HG03442 (cell line): ENCODE measurements at regions not wholly inside any gene's neighbourhood (a gene's known extent, or its start where the extent isn't known, plus 50 kb on each side); places are given as distances from the start of the nearest gene placed in this dataset.

ENCODE experiments used
- ATAC-seq: cut with Tn5 transposase; IDR thresholded peaks from one replicate; pipeline ENCODE4 v1.9.1; 2021; ENCODE audit warnings: mild to moderate bottlenecking, moderate library complexity; ENCODE audit not compliant: unreplicated experiment

GRCh38 chr21:14734833-14735232 lies 188.7 kb upstream of the SAMSN1 start:
- no peak for ATAC-seq

- ATAC-seq: peak; percentile 53
These were observed 188.1 kb upstream of the SAMSN1 start for GRCh38 chr21:14734191-14734590.

DNA sequence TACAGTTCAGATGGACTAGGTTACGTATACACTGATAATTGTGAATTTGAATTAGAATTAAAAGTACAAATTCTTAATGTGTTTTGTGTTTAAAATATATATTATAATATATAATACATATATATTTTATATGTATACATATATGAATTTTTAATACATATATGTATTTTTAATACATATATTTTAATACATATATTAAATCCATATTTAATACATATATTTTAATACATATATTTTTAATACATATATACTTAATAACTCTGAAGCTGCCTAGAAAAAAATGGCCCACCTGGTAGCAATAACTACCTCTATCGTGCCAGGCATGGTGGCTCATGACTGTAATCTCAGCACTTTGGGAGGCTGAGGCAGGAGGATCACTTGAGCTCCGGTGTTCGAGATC lies 179.1 kb upstream of the SAMSN1 start:
- ATAC-seq: no peak

GRCh38 chr21:14722841-14723483 lies 176.8 kb upstream of the SAMSN1 start:
- no peak for ATAC-seq

DNA sequence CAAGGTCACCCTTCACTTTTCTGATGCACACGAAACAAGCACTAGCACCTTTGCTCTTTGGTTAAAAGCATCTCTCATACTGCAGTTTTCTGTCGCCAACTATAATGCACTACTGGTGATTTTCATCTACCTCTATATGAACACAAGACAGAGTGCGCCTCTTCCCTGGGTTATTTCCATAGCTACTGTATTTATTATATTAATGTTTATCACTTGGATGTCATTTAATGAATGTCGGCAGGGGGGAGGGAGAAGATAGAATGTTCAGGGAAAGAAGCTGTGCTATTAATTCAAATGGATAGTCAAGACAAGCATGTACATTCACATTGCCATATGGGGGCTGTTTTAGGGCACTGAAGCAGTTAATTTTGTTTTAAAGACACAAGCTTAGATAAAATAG lies 174.1 kb upstream of the SAMSN1 start:
- ATAC-seq: no peak

GRCh38 chr21:14718951-14719350 lies 172.8 kb upstream of the SAMSN1 start:
- ATAC-seq: no peak

GRCh38 chr21:14716761-14717396 lies 170.8 kb upstream of the SAMSN1 start:
- no peak for ATAC-seq

- ATAC-seq: no peak
These were observed 167.0 kb upstream of the SAMSN1 start for GRCh38 chr21:14713109-14713508.

- no peak for ATAC-seq
These were observed 166.1 kb upstream of the SAMSN1 start for GRCh38 chr21:14712121-14712715.

DNA sequence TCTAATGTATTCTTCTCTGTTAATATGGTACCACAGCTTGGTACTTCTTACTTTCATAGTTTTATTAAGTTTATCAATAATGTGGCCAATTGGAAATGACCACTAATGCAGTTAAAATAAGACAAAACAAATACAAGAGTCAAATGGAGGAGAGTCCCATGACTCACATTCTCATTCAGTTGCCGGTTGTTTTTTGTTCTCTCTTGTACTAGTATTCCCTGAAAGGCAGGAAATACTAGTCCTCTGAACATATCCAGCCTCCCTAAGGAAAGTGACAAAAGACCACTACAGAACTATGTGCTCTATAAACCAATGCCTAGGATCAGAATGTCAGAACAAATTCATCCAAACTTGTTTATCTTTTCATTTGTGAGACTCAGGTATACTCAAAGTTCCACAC lies 165.2 kb upstream of the SAMSN1 start:
- no peak for ATAC-seq

- ATAC-seq: no peak
These were observed 161.5 kb upstream of the SAMSN1 start for GRCh38 chr21:14707511-14708020.

DNA sequence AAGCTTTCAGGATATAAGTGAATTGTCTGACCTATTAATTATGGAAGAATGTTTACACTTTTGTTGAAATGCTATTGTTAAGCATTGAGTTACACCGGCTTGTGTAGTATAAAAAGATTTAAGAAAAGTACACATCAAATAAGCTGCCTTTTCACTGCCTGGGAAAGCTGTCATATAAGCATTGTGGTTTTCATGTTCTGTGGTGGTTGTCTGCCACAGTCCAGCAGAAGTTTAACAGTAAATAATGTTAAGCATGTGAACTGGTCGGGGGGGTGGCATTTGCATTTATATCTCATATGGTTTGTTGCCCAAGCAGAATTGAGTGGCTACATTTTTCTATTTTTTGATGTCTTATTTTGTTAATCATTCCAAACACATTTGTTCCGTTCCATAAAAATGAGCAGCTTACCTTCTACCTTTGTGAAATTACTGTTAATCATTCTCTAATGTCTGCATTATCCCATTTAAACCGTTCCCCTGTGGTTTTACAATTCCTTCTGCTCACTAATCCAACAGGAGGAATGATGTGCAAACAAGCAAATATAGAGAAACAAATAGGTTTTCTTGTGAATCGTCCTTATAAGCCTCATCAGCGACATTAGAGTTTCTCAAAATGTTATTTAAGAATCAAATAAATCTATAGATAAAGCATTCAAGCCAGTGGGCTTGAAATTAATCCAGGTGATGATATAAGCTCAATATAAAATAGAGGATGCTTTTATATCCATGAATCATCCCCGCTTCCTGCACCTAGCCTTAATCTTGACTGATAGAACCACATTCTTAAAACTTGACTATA lies 160.8 kb upstream of the SAMSN1 start:
- ATAC-seq: no peak

GRCh38 chr21:14699433-14700407 lies 153.6 kb upstream of the SAMSN1 start:
- ATAC-seq: no peak

GRCh38 chr21:14697769-14698168 lies 151.7 kb upstream of the SAMSN1 start:
- no peak for ATAC-seq

GRCh38 chr21:14694817-14695216 lies 148.7 kb upstream of the SAMSN1 start:
- no peak for ATAC-seq

DNA sequence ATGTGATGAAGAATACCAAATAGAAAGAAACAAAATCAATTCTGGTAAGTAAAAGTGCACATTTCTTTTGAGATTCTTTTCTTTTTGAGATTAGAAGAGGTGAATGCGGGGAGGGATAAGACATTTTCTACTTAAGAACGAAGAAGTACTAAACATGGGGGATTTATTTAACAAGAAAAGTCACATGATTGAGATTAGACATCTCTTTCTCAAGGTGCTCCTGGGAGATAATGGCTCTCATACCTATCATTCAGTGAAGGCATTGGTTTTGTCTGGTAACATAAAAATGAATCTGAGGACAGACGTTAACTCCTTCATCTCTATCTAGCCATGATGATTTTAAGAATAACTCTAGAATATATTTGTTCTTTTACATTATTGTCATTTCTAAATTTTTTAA lies 147.9 kb upstream of the SAMSN1 start:
- ATAC-seq: no peak

DNA sequence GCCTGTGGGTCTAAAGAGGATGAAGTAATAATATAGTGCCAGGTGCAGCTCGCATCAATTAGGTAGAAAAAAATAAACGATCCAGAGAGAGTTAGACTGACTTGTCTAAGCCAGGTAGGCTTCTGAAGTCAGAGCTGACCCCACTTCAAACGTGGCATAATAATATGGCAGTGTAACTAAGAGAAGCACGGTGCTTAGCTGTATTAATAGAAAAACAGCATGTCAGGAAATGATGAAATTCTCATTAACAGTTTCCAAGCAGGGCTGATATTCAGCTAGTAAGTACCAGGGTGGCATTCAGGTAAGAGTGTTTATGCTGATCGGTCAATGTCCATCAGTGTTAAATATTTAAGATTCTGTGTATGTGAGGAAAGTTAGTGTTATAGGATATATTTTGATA lies 145.8 kb upstream of the SAMSN1 start:
- ATAC-seq: no peak

GRCh38 chr21:14690886-14691285 lies 144.8 kb upstream of the SAMSN1 start:
- no peak for ATAC-seq

GRCh38 chr21:14688936-14689335 lies 142.8 kb upstream of the SAMSN1 start:
- no peak for ATAC-seq

DNA sequence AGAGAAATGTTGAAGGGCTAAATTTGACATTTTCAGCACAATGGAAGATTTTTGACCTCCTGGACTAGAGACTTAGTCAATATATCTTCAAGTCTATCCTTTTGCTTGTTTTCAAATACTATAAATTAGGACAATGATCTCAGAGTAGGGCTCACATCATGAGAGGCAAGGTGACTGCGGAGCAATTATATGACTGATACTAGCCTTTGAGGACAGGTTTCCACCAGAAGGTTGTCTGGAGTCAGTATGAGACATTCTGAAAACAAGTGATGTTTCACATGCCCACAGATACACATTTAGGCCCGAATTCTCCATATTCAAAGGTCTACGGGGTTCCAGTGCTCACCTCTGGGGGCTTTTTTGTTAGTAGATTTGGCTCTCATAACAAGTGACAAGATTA lies 142.3 kb upstream of the SAMSN1 start:
- ATAC-seq: peak; percentile 36
